ENCODE measurements at regions not wholly inside any gene's neighbourhood (a gene's known extent, or its start where the extent isn't known, plus 50 kb on each side); places are given as distances from the start of the nearest gene placed in this dataset.

DNA sequence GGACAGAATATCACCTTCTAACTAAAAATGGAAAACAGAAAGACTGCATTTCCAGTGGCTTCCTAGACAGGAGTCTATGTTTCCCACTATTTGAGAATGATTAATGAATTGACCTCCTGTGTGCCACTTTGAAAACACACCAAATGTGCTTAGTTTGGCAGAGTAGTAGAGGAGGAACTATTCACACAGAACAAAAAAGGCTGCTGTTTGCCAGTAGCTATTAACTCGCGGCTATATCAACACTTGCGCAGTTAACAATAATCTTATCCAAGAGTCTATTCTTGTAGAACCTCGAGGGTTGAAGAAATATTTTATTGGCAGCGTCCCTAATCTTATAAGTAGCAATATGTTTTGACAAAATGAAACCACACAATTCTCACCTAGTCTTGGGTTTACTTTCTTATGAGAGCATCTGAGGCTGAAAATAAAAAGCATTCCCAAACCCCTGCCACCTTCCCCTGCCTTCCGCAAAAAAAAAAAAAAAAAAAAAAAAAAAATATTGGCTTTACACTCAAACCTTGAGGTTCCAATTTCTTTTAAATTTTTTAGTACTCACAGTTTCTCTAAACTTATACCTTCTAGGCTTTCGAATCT lies 127.3 kb upstream of the FLRT2 start:
- H3K27me3 ChIP-seq: no peaks in the 10 kb centered on the region
- ATAC-seq (peak in 1 of 4 donors; percentile 37), DNase-seq (no peak)
- TF ChIP-seq, protein P1, sequence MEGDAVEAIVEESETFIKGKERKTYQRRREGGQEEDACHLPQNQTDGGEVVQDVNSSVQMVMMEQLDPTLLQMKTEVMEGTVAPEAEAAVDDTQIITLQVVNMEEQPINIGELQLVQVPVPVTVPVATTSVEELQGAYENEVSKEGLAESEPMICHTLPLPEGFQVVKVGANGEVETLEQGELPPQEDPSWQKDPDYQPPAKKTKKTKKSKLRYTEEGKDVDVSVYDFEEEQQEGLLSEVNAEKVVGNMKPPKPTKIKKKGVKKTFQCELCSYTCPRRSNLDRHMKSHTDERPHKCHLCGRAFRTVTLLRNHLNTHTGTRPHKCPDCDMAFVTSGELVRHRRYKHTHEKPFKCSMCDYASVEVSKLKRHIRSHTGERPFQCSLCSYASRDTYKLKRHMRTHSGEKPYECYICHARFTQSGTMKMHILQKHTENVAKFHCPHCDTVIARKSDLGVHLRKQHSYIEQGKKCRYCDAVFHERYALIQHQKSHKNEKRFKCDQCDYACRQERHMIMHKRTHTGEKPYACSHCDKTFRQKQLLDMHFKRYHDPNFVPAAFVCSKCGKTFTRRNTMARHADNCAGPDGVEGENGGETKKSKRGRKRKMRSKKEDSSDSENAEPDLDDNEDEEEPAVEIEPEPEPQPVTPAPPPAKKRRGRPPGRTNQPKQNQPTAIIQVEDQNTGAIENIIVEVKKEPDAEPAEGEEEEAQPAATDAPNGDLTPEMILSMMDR (IDR thresholded peaks at IDR 0.05): no peak
- no peak for TF ChIP-seq POLR2A (IDR thresholded peaks at IDR 0.05)
- no peaks in the 10 kb centered on the region for H3K9me3 ChIP-seq
- peaks cover 0 to 15% (median 0%) of the 10 kb centered on the region in 12 donors for H3K4me1 ChIP-seq
- H3K36me3 ChIP-seq: no peaks in the 10 kb centered on the region
- H3K27ac ChIP-seq: no peak overlapping the region
- intact Hi-C loops (cut with DNase I): no loop called here
- WGBS, 4 donors: 57 to 69% (median 63%) methylated on average over 7 of the region's 7 CpGs
- no peak overlapping the region for H3K4me3 ChIP-seq

DNA sequence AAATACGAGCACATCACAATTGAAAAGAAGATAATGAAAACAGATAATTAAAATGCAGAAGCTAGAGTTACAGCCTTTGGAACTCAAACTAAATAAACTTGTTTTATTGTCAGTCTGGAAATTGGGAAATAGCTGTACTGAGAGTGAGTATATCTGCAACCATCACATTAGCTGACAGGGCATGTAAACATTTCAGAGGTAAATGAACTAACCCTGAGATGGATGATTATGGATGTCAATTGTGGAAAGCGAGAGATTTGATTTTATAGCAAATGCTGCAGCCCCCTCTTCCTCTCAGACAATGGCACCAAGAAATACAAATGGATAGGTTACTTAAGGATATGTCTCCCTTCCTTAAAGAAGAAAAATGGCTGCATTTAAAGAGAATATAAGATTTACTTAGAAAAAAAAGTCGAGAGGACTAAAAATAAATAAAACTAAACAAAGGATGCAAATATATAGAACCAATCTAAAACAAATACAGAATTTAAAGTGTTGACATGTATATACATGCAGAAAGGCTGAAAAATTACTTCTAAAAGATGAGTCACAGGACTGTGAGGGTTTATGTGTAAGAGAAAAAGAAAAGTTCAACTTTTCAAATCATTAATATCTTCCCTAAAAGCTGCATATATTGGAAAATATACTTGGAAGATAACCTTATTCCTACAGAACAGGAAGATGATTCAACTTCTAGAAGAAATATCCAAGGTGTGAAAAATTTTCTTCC lies 120.3 kb upstream of the FLRT2 start:
- DNase-seq: no peak
- ATAC-seq: no peak
- no peak for TF ChIP-seq POLR2A (IDR thresholded peaks at IDR 0.05)
- TF ChIP-seq, protein P1 (IDR thresholded peaks at IDR 0.05): no peak
- Histone ChIP-seq H3K9me3 (no peaks in the 10 kb centered on the region), H3K4me1 (peaks cover 0 to 8% (median 0%) of the 10 kb centered on the region in 12 donors), H3K4me3 (no peak overlapping the region), H3K36me3 (no peaks in the 10 kb centered on the region), H3K27ac (no peak overlapping the region), H3K27me3 (no peaks in the 10 kb centered on the region)
- 63 to 73% (median 67%) methylated on average over 3 of the region's 3 CpGs for WGBS, 4 donors
- intact Hi-C loops (cut with DNase I): loop anchor here in 1 of 10 donors (10.0 kb wide), 1 partner anchor 115 kb away; no protein-coding TSS in a partner anchor

DNA sequence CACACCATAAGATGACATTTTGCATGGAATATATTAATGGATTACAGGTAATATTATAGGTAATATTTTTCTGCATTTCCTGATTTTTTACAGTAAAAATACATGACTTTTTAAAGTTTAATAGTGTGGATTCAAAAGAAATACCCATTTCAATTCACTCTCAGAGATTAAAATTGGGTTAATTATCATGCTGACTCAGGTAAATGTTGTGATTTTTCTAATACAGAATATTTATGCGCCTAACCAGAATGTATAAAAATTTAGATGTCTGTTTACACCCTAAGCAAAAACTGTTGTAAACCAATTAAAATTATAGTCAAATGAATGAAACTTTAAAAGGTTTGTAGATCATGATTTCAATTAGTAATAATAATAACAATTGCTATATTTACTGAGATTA lies 117.2 kb upstream of the FLRT2 start:
- intact Hi-C loops (cut with DNase I): loop anchor here in 1 of 10 donors (10.0 kb wide), 1 partner anchor 112 kb away; no protein-coding TSS in a partner anchor
- H3K36me3 ChIP-seq: no peaks in the 10 kb centered on the region
- ATAC-seq (no peak), DNase-seq (no peak)
- H3K4me1 ChIP-seq: peaks cover 0 to 23% (median 0%) of the 10 kb centered on the region in 12 donors
- H3K27ac ChIP-seq: no peak overlapping the region
- H3K9me3 ChIP-seq: no peaks in the 10 kb centered on the region
- 96 to 100% (median 99%) methylated on average over 1 of the region's 1 CpG for WGBS, 4 donors
- TF ChIP-seq, protein P1 (IDR thresholded peaks at IDR 0.05): no peak
- no peak for TF ChIP-seq POLR2A (IDR thresholded peaks at IDR 0.05)
- H3K27me3 ChIP-seq: no peaks in the 10 kb centered on the region
- H3K4me3 ChIP-seq: no peak overlapping the region

DNA sequence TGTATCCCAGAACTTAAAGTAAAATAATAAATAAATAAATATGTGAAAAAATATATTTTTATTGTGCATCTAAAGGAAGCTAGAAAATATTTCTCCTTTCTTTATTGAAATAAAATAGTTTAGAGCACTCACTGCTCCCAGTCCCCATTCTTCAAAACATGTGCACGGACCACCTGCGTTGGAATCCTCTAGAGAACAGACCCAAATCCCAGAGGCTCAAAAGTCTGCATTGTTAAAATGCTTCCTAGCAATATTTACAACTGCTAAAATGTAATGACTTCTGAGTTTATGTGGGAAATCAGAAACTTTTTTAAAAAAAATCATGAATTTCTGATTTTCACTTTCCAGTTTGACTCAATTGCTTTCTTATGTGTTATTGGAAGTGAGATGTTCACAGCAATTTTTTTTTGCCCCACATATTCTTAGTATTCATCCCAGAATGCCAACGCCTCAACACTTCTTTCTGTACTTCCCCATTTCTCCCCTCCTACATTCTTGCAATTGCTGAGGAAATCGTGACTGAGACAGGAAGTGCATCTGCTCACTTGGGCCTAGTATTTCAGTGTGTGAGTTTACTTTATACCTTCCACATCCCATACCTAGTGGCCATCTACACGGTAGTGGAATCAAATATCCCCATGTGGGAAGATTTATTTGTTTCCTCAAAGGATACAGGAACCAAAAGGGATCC lies 116.0 kb upstream of the FLRT2 start:
- no peaks in the 10 kb centered on the region for H3K9me3 ChIP-seq
- intact Hi-C loops (cut with DNase I): loop anchor here in 1 of 10 donors (10.0 kb wide), 1 partner anchor 111 kb away; no protein-coding TSS in a partner anchor
- 73 to 82% (median 77%) methylated on average over 5 of the region's 5 CpGs for WGBS, 4 donors
- no peak overlapping the region for H3K27ac ChIP-seq
- H3K36me3 ChIP-seq: no peaks in the 10 kb centered on the region
- no peak overlapping the region for H3K4me3 ChIP-seq
- no peak for TF ChIP-seq POLR2A (IDR thresholded peaks at IDR 0.05)
- TF ChIP-seq, protein P1 (IDR thresholded peaks at IDR 0.05): no peak
- DNase-seq (no peak), ATAC-seq (no peak)
- peaks cover 0 to 23% (median 0%) of the 10 kb centered on the region in 12 donors for H3K4me1 ChIP-seq
- no peaks in the 10 kb centered on the region for H3K27me3 ChIP-seq
